Lower leg skin (tissue), 3 donors: ENCODE measurements at regions not wholly inside any gene's neighbourhood (a gene's known extent, or its start where the extent isn't known, plus 50 kb on each side); places are given as distances from the start of the nearest gene placed in this dataset.

Experiments used
- CTCF ChIP-seq, 3 donors: fragments of 450-650 bp; IDR thresholded peaks; one replicate each; pipeline ENCODE4 v1.5.1; 2016; ENCODE audit warnings: antibody characterized with exemption in 3 of 3, mild to moderate bottlenecking in 3 of 3, moderate library complexity in 2 of 3
- POLR2A ChIP-seq, 2 donors: fragments of 450-650 bp; IDR thresholded peaks; one replicate each; pipeline ENCODE4 v1.6.1; 2016 to 2017; ENCODE audit warnings: antibody characterized with exemption in 2 of 2, mild to moderate bottlenecking in 1 of 2, moderate library complexity in 1 of 2

GRCh38 chr16:31704138-31704537 is 169.5 kb upstream of the ZNF267 start:
- no peak for TF ChIP-seq CTCF (IDR thresholded peaks at IDR 0.05)
- TF ChIP-seq POLR2A (IDR thresholded peaks at IDR 0.05), result no peak
